ENCODE measurements at regions not wholly inside any gene's neighbourhood (a gene's known extent, or its start where the extent isn't known, plus 50 kb on each side); places are given as distances from the start of the nearest gene placed in this dataset.

DNA sequence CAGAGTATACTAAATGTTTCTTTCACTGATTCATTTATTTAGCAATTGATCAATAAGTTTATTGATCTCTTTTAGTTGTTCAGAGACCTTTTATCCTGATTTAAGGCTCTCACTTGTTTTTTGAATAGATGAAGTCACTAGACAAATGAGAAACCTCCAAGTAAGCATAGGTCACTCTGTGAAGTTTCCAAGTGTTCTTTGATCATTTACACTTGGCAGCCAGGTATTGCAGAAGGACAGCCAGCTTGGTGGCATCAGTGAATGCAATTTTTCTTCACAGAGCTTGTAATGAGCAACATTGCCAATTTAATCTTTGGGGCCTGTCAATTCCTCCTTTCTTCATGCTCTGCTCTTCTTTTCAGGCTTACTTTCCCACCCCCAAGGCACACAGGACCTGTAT is 413.0 kb downstream of the OMA1 start:
- no peak for DNase-seq

DNA sequence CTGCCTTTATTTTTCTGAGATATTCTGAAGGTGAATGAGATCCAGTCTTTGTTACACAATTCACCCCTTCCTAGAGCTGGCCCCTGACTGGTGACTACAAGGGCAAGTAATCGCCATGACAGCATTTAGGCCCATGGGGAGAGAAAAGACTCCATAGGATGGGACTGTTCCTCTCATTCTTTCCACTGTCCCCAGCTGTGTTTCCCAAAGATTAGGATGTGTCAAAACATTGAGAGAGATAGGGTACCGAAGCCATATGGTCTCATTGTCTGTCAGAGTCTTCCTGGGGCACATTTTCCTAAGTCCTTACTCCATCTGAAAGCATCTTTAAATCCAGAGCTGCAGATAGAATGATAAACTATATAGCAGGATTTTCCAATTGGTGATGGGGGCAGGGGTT is 423.5 kb downstream of the OMA1 start:
- no peak for DNase-seq

DNA sequence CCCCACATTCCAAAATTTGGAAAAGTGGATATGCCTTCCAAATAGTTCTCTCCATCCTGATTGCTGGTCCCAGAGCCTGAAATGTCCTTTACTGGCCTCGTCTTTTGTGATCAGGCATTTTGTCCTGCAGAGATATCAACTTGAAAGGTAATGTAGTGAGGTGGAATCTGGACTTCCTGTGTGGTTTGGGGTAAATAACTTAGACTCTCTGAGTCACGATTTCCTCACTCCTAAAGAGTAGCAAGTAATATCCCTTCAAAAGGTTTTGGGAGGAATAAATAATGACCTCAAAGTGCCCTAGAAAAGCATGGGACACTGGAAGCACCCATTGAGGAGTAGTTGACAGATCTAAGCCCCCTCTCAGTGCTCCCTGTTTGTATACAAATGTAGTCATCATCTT is 426.6 kb downstream of the OMA1 start:
- DNase-seq: no peak

DNA sequence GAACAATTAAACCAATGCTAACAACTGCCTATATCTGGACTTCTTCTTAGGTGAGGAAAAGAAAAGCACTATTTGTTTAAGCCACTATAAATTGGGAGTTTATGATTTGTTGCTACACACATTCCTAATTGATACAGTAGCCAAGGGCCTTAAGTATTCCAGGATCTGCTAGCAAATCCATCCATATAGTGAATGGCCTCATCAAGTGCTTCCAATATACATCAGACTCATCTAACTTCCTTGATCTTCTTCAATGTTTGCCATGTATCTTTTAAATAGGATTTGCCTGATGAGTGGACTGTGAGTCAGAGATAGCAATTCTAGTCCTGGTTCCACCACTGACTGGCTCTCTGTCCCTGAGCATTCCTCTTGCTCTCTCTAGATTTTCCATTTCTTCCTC is 430.2 kb downstream of the OMA1 start:
- no peak for DNase-seq

DNA sequence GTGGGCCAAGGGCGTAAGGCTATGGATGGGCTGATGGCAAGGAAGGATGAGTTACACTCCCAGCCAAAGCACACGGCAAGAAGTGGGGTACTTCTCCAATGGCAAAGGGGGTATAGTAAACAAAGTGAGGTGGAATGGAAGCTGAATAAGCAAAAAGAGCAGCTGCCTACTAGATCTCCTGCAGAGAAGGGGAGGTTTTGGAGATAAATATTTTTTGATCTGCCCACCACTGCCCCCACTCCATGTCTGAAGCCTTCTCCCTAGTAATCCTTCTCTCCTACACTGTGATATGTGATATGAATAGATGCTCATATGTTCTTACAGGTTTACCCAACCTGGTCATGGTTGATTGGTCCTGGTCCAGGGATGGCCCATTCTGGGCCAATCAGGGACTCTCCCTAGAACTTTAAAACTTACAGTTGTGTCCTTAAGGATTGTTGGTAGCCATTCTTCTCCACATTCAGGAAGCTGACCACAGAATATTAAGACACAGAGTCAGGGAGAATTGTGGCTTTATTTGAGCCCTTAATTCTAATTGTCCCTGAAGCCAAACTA is 436.8 kb downstream of the OMA1 start:
- DNase-seq: no peak

DNA sequence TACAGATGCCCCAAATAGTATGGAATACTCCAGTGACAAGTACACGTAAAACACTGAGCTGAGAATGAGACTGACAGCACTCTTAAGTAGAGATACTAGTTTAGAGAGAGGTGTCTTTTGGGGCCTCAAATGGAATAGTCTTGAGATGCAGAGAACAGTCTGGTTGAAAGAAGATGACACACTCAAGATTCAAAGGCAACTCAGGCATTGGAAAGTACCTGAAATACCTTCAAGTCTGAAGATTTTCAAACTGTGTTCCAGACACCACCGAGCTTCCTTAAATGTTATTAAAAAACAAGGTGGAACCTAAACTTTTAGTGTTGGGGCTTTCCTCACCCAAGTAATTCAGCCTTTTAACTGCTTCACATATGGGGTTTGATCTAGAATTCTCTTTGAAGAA is 437.7 kb downstream of the OMA1 start:
- no peak for DNase-seq

DNA sequence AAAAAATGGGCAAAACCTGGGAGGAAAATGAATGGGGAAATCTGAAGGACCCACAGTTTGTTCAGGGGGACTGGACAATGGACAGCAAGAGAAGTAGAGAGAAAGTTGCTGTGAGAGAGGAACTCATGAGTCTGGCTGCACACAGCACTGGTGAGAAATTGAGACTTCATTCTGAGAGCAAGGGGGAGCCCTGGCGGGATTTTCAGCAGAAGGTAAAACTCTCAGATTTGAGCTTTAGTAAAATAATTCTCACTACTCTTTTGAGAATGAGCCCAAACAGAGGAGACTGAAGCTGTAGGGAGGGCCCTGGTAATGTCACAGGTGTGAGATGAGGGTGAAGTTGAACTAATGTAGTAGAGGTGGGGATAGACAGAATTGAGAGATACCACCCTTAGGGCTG is 438.6 kb downstream of the OMA1 start:
- DNase-seq: no peak

DNA sequence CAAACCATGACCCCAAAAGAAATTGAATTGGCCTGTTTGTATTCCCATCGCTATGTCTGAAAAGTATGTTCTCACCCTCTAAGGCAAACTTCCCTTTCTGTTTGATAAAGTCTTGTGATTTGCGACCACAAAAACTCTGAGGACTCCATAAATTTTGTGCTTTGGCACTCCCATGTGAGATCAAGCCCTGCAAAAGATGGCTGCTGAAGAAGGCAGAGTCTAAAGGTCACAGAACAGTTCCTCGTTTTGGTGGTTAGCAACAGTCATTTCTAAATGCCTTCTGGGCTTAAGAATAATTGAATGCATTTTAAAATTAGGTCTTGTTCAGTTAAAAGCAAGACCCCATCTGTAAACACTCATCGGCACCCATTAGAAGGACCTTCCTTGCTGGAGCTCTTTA is 441.6 kb downstream of the OMA1 start:
- no peak for DNase-seq

DNA sequence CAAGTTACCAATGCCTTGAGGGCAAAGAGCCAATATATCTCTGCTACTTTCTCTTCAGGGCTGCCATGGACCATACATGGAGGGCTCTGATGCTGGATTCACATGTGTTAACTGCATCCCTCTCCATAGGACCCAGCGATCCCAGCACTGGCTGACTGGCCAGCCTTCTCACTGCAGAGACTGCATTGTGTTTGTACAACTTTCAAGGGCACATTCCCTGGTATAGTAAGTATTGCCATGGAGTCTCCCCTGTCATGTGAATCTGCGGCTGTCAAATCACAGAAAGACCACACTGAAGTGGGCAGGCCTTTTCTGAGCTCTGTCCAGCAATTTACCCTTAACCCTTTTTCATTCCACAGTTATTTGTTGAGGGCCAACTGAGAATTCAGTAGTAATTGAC is 449.8 kb downstream of the OMA1 start:
- no peak for DNase-seq

DNA sequence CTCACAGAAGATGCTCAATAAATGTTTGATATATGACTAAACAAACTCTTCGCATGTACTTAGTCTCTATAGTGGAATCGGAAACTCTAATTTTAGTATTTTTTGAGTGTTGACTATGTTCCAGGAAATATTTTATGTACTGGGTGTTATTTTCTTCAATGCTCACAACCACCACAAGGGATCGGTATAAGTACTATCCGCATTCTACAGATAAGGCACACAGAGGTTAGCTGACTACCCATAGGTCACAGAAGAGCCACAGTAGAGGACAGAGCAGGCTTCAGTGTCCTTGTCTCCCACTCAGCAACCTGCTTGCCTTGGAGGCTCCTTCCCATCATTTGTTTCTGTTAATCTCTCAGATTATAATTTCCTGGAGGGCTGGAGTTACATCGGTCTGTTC is 451.3 kb downstream of the OMA1 start:
- DNase-seq: no peak

DNA sequence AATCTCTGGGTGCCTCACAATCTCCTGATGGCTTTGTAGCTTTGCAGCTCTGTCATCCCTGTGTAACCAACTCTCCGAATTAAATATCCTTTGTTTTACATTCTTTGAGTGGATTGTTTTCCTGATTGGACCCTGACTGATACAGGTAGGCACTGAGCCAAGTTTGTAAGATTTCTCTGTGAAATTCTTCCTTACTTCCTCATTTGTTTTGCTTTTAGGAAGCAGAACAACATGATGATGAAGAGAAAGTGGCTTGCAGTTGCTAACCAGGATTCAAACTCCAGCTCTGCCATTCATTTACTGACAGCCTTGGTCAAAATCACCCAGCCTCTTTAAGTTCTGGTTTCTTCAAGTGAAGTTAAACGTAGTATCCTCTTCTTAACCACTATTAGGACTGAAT is 452.3 kb downstream of the OMA1 start:
- DNase-seq: no peak

DNA sequence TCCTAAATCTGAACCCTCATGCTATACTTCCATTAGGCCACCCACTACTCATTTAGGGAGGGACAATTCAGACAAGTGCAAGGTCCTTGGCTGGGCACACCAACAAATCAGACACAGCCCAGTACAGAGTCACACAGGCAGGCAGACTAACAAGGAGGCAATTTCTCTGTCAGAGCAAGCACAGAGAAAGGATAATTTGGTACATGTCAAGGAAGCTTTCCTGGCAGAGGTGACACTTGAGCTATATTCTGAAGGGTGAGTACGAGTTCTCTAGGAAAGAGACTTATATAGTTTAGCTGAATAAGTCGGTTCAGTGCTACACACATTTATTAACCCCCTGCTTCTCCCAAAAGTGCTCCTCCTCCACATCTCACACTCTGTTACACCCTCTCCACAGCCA is 455.9 kb downstream of the OMA1 start:
- no peak for DNase-seq

DNA sequence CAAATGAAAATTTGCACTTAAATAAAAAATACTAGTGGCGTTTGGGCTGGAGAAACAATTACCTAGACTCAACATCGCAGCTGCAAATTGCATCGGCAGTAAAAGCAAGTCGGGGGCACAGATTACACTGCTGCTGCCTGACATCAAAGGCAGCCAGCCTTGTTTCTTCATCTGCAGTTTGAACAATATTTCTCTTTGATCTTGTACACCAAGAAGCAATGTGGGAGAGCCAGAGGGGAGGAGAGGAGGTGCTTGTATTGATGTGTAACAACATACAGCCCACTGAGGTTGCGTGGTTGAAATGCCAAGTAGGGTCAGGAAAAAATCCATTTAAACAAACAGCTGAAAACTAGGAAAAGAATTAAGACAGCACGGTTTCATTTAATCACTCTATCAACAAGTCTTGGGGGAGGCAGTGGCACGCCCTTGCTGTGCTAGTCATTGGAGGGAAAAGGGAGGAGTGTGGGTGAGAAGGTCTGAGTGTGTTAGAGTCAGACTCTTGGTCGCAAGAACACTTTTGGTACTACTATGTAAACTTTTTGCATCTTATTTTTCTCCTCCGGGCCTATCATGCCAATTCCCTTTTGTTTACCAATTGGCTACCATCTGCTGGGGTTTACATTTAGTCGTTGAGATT is 456.5 kb downstream of the OMA1 start:
- no peak for DNase-seq

DNA sequence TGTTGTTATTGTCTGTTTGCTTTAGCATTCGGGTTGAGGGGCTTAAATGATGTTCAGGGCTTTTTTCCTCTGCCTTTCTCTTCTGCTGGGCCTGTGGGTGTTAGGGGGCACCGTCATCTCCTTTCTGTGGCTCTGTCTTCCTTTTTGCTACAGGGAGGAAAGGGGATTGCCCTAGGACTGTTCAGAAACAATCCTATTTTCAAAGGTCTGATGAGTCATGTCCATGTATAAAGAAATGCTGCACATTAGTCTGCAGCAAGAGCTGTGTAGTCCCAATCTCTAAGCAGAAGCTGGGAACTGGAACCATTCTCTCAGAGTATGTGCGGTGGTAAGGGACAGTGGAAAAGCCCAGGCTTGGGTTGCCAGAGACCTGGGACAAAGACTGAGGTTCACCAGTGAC is 462.3 kb downstream of the OMA1 start:
- no peak for DNase-seq

DNA sequence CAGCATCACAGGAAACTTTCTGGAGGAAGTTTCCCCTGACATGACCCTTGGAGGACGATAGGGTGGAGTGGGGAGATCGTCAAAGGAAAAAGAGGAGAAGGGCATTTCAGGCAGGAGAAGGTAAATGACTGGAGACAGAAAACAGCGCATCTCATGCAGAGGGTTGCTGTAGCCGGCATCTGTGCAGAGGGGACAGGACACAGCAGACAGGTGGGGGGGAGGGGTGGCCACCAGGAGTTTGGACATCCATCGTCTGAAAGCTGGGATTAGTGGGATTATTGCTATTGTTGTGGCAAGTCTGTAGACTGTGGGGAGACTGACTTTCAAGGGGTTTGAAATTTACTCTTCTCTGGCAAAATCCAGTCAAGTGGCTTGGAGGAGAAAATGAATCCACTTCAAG is 463.9 kb downstream of the OMA1 start:
- no peak for DNase-seq

DNA sequence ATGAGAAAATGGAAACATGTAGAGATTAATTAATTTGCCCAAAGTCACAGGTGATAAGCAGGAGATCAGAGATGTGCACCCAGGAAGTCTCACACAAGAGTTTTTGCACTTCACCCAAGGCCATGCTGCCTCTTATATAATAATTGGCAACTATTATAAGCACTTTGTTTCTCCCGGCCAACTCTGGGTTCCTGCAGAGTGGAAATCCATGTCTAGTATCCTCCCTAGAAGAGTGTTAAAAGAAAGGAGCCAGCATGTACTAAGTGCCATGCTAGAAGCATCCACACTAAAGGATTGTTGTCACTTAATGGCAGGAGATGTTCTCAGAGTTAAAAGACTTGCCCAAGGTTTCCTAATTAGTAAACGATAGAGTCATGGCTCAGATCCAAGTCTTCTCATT is 470.3 kb downstream of the OMA1 start:
- DNase-seq: no peak

DNA sequence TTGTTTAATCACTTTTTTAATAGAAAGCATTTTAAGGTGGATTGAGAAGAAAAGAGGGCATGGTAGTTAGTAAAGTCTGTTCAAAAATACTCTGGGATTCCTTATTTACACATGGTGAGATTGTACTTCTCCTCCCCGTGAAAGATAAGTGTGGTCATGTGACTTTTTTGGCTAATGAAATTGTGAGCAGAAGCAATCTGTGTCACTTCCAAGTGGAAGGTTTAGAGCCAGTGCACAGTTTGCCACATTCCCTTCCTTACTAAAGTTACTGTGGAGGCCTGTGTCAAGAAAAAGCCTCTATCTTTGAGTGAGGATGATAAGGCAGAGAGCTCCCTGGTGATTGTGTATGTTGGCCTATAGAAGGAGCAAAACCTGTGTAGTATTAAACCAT is 471.3 kb downstream of the OMA1 start:
- DNase-seq: no peak

DNA sequence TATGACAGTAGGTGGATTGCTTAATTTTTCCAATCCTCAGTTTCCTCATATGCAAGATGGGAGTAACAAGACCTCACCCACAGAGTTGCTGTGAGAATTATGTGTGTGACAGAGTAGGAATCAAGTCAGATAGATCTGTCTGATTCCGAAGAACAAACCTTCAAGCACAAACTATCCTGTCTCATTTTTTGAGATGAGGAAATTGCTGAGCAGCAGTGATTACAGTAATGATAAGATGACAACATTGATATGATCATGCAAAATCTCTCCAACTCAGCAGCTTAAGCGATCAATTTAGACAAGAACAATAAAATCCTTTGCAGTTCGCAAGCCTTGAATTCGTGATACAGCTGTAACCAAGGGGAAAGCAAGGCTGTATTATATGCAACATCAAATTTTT is 474.1 kb downstream of the OMA1 start:
- no peak for DNase-seq

DNA sequence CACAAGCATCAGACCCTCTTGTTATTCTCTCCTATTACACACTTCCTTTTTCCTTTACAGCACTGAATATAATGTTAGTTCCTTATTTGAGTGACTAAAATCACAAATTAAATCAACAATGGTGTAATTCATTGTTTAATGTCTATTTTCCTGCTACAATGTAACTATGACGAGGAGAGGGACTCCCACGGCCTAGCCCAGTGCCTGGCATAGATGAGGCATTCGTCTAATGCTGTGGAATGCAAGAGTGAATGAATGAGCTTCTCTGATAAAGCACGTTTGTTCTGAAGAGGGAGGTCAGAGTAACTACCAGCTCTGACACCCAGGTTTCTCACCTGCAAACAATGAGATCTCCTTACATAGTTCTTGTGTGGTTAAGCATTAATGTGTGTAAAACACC is 479.4 kb downstream of the OMA1 start:
- DNase-seq: no peak

DNA sequence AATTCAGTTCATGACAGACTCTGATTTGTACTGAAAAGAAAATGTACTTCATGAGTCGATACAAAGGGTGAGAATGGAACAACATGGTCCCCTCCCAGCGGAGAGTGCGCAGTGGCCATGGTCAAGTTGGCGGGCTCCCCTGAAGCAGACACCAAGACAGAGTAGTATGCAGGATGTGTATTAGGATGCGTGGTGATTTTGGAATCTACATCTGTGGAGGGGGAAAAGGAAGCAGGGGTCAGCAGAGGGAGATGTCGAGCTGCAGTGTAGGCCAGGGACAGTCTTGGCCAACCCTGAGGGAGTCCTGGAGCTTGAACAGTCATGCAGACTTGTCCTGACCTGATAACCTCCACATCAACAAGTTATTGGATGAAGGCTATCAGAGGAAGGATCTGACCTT is 481.0 kb downstream of the OMA1 start:
- no peak for DNase-seq

DNA sequence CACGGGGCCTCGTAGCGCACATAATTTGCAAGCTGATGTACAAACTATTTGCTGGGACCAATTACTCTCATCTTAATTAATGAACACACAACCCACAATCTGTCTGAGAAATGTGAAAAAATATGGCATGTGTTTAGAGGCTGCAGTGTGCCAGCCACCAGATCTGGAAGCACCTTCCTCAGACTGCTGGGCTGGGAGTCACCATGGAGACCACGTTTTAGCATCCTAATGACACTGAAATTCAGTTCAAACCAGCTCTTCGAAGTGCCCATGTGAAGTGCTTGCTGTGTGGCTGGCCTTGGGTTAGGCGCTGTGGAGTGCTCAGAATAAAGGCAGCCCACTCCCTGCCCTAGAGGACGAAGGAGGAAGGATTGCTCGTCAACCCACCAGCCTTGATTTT is 482.4 kb downstream of the OMA1 start:
- DNase-seq: no peak

DNA sequence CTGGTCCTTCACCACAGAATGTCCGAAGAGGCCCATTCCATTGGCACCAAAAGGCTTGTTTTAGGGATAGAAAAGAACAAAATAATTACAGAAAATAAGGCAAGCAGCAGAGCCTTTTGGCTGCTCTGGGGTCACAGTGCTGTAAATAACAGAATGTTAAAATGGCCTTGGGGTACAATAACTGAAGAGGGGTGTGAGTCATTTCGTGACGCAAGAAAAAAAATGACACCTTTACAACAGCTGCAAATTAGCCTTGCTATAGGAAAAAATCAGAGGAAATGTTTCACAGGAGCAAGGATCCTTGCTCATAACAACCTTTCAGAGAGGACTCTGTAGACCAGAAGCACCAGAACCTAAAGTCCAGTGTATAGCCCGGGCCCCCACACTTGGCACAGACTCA is 483.4 kb downstream of the OMA1 start:
- DNase-seq: no peak

DNA sequence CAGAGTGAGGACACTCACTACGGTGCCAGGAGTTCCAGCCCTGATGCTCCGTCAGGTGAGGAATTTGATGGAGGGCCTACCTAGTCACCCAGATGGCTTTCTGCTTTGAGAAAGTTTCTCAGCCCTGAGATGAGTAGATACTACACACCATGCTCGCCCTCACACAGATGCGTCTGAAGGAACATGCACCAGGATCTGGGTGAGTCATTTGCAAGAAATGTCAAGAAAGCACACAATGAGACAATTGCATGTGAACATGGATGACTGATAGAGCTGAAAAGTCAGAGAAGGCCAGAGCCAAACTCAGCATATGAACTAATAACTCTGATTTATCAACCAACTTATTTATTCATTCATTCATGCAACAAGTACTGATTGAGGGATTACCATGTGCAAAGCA is 483.9 kb downstream of the OMA1 start:
- no peak for DNase-seq

DNA sequence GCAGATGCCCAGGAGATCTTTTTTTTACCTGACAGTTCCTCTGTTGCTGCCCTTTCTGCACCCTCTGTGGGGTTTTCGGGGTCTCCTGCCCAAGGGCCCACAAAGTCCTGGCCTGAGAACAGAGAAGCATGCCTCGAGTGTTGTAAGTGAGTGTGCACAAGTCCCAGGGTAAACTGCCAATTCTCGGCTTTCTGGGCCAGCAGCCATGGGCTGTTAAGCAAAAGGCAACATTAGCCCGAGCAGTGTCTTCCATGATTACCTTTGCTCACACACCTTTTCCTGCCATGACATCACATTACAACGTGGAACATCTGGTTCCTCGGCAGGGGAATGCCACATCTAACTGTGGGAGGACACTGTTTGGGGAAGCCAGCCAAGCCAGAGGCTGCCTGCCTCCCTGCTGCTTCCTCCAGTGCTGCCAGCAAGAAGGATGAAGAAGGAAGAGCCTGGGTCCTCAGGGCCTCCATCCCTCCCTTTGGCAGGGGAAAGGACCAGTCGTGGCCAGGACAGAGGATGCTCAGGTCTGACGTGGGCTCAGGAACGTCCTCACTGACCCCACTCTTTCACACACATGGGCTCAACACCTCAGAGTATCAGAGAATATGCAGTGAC is 485.9 kb downstream of the OMA1 start:
- DNase-seq: no peak

DNA sequence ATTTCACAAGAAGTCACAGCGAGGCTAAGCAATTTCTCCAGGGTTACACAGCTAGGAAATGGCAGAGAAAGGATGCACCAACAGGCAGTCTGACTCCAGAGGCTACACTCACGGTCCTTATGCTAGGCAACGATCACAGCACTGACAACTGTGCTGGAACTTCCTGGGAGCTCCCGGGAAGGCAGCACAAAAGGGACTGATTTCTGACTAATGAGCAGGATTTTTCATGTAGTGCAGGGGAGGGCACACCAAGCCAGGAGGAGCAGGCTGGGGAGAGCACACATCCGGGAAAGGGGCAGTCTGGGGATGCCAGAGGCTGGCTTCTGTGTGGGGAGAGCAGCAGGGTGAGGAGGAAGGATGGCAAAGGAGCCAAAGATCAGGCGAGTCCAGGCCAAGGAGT is 486.7 kb downstream of the OMA1 start:
- DNase-seq: no peak
